ENCODE measurements at regions not wholly inside any gene's neighbourhood (a gene's known extent, or its start where the extent isn't known, plus 50 kb on each side); places are given as distances from the start of the nearest gene placed in this dataset.

- no peak for TF ChIP-seq AR (CRISPR knock-in tag; IDR thresholded peaks at IDR 0.05)
- no peak for TF ChIP-seq KAT7 (CRISPR knock-in tag; IDR thresholded peaks at IDR 0.05; ENCODE audit: borderline replicate concordance)
- no peaks in the 10 kb centered on the region for H3K36me3 Mint-ChIP-seq
- peaks cover 53% of the 10 kb centered on the region for H3K4me1 Mint-ChIP-seq
- ChIA-PET CTCF (no interaction called here), POLR2A (no interaction called here)
- no peaks in the 10 kb centered on the region for H3K9me3 Mint-ChIP-seq
- H3K27me3 Mint-ChIP-seq (ENCODE audit: low read depth): no peaks in the 10 kb centered on the region
- ATAC-seq (no peak), DNase-seq (ENCODE audit: low spot score) (no peak)
- no peak overlapping the region; the same call in 1 of the 2 replicates for H3K27ac Mint-ChIP-seq
- no peak overlapping the region for H3K4me3 Mint-ChIP-seq
These were observed 122.6 kb upstream of the DNAJC10 start for GRCh38 chr2:182593394-182593975.

- CTCF ChIA-PET: no interaction called here
- POLR2A ChIA-PET: no interaction called here
- ATAC-seq: no peak
- no peak overlapping the region for H3K4me3 Mint-ChIP-seq
- no peaks in the 10 kb centered on the region for H3K27me3 Mint-ChIP-seq (ENCODE audit: low read depth)
- no peak for TF ChIP-seq NFE2L1 (CRISPR knock-in tag; IDR thresholded peaks at IDR 0.05)
- TF ChIP-seq CREM (CRISPR knock-in tag; IDR thresholded peaks at IDR 0.05): no peak
- no peak for TF ChIP-seq ZNF416 (CRISPR knock-in tag; IDR thresholded peaks at IDR 0.05)
- no peak for TF ChIP-seq ZNF138 (CRISPR knock-in tag; conservative IDR thresholded peaks at IDR 0.05)
- TF ChIP-seq ERG (CRISPR knock-in tag; IDR thresholded peaks at IDR 0.05): no peak
- TF ChIP-seq ZNF232 (CRISPR knock-in tag; IDR thresholded peaks at IDR 0.05): no peak
- TF ChIP-seq ATF6 (CRISPR knock-in tag; IDR thresholded peaks at IDR 0.05): no peak
- no peak for TF ChIP-seq GRHL2 (CRISPR knock-in tag; IDR thresholded peaks at IDR 0.05; ENCODE audit: insufficient replicate concordance, severe bottlenecking)
- no peak for DNase-seq (ENCODE audit: low spot score)
- peaks cover 53% of the 10 kb centered on the region for H3K4me1 Mint-ChIP-seq
- H3K9me3 Mint-ChIP-seq: no peaks in the 10 kb centered on the region
- no peaks in the 10 kb centered on the region for H3K36me3 Mint-ChIP-seq
- H3K27ac Mint-ChIP-seq: no peak overlapping the region
These were observed 121.8 kb upstream of the DNAJC10 start for GRCh38 chr2:182594286-182594685.

GRCh38 chr2:182595650-182596049, 120.4 kb upstream of the DNAJC10 start:
- ChIA-PET CTCF (no interaction called here), POLR2A (no interaction called here)
- Mint-ChIP-seq H3K4me1 (peaks cover 52% of the 10 kb centered on the region), H3K9me3 (no peaks in the 10 kb centered on the region), H3K27me3 (ENCODE audit: low read depth) (no peaks in the 10 kb centered on the region), H3K27ac (no peak overlapping the region), H3K4me3 (no peak overlapping the region), H3K36me3 (no peaks in the 10 kb centered on the region)
- ATAC-seq: no peak
- TF ChIP-seq CTCF (IDR thresholded peaks at IDR 0.05) (no peak), ZNF263 (CRISPR knock-in tag; IDR thresholded peaks at IDR 0.05; ENCODE audit: low read depth) (no peak)
- no peak for DNase-seq (ENCODE audit: low spot score)

Measured in WTC11 (cell line).